Natural killer cell (primary cell): ENCODE measurements at regions not wholly inside any gene's neighbourhood (a gene's known extent, or its start where the extent isn't known, plus 50 kb on each side); places are given as distances from the start of the nearest gene placed in this dataset.

Experiments used
- ATAC-seq, 3 donors: fragments of 150-1000 bp in 2 of 3; fragments of 200-7000 bp in 1 of 3; cut with Tn5 transposase; 1 replicate in 1 of 3; 2 replicates in 2 of 3; pipeline ENCODE4 v1.10.0; 2021; ENCODE audit warnings: mild to moderate bottlenecking in 2 of 3, moderate library complexity in 2 of 3
- DNase-seq, 2 donors: peaks; one replicate each; pipeline versions ENCODE4 v3.0.0 to v3.0.0-alpha.2; 2013 to 2021; ENCODE audit warnings: mixed read lengths in 1 of 2
- H3K27ac ChIP-seq: one replicate; pipeline ENCODE4 v1.5.1; 2013; ENCODE audit warnings: mild to moderate bottlenecking, low read length
- H3K27me3 ChIP-seq: one replicate; pipeline ENCODE4 v1.6.1; 2013; ENCODE audit warnings: low read length; ENCODE audit not compliant: control insufficient read depth, insufficient read depth
- H3K36me3 ChIP-seq: one replicate; pipeline ENCODE4 v1.6.1; 2013; ENCODE audit warnings: low read length; ENCODE audit not compliant: control insufficient read depth, insufficient read depth
- H3K4me1 ChIP-seq: one replicate; pipeline ENCODE4 v1.6.1; 2013; ENCODE audit warnings: low read length; ENCODE audit not compliant: control insufficient read depth, insufficient read depth
- H3K4me3 ChIP-seq: one replicate; pipeline ENCODE4 v1.5.1; 2013; ENCODE audit warnings: low read length
- H3K9me3 ChIP-seq: one replicate; pipeline ENCODE4 v1.6.1; 2013; ENCODE audit warnings: low read length; ENCODE audit not compliant: control insufficient read depth, insufficient read depth
- H3K27ac Mint-ChIP-seq, 2 donors: one replicate each; pipeline ENCODE4 v1.8.0; 2022; ENCODE audit warnings: mild to moderate bottlenecking in 2 of 2, mixed read lengths in 2 of 2, moderate library complexity in 1 of 2
- H3K27me3 Mint-ChIP-seq, 2 donors: one replicate each; pipeline ENCODE4 v1.8.0; 2022; ENCODE audit warnings: low read depth in 2 of 2, mixed read lengths in 2 of 2
- H3K36me3 Mint-ChIP-seq: one replicate; pipeline ENCODE4 v1.8.0; 2022; ENCODE audit warnings: mixed read lengths
- H3K4me1 Mint-ChIP-seq, 2 donors: one replicate each; pipeline ENCODE4 v1.8.0; 2022; ENCODE audit warnings: mixed read lengths in 2 of 2
- H3K4me3 Mint-ChIP-seq: one replicate; pipeline ENCODE4 v1.8.0; 2022; ENCODE audit warnings: mild to moderate bottlenecking, moderate library complexity, mixed read lengths
- H3K9me3 Mint-ChIP-seq, 2 donors: one replicate each; pipeline ENCODE4 v1.8.0; 2022; ENCODE audit warnings: mixed read lengths in 2 of 2
- WGBS: methylation state at CpG from one replicate; pipeline ENCODE4 v1.1.7; 2013; ENCODE audit warnings: missing lambda C conversion rate; ENCODE audit not compliant: insufficient coverage; 5-methylcytosine and 5-hydroxymethylcytosine counted together
- intact Hi-C: fragments of 100-400 bp; cut with micrococcal nuclease; formaldehyde crosslinking; loops from one replicate; pipeline ENCODE4 v1.14.2; 2022
- TF ChIP-seq, protein P1 (sequence below): fragments of 200-600 bp; IDR thresholded peaks from one replicate; pipeline ENCODE4 v1.8.0; 2022; ENCODE audit warnings: antibody characterized with exemption

DNA sequence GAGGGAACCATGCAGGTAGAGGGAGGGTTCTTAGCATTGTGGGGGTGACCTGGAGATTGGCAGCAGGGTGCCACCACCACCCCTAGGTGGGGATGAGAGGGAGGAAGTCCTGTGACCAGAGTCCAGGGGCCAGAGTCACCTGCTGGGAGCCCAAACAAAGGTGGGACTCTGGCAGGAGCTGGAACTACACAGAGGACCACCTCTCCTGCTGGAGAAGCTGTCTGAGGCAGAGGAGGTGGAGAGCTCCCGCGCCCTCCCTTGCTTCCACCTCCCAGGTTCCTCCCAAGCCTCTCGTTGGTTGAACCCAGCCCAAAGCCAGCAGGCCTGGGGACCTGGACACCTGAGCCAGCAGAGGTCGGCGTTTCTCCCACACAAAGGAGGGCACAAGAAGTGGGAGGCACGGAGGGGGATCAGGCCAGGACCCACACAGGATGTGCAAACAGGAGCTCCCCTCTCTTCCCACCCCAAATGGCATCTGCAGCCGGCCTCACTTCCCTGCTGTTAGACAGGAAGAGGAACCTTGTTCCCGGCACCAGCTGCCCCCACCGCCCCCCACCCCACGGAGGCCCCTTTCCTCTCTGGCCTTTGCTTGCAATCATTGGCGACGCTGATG, 154.6 kb downstream of the SEC14L1 start:
- Histone ChIP-seq H3K27ac (no peak overlapping the region), H3K27me3 (no peaks in the 10 kb centered on the region), H3K4me3 (no peak overlapping the region), H3K9me3 (no peaks in the 10 kb centered on the region), H3K4me1 (no peaks in the 10 kb centered on the region), H3K36me3 (no peaks in the 10 kb centered on the region)
- intact Hi-C loops, result no loop called here
- Mint-ChIP-seq H3K9me3 (no peaks in the 10 kb centered on the region), H3K4me3 (no peak overlapping the region), H3K4me1 (no peaks in the 10 kb centered on the region), H3K27me3 (peaks cover 0 to 5% of the 10 kb centered on the region in 2 donors), H3K27ac (no peak overlapping the region), H3K36me3 (no peaks in the 10 kb centered on the region)
- 38% methylated on average over 12 of the region's 12 CpGs for WGBS
- ATAC-seq (no peak), DNase-seq (no peak)
- TF ChIP-seq, protein P1, sequence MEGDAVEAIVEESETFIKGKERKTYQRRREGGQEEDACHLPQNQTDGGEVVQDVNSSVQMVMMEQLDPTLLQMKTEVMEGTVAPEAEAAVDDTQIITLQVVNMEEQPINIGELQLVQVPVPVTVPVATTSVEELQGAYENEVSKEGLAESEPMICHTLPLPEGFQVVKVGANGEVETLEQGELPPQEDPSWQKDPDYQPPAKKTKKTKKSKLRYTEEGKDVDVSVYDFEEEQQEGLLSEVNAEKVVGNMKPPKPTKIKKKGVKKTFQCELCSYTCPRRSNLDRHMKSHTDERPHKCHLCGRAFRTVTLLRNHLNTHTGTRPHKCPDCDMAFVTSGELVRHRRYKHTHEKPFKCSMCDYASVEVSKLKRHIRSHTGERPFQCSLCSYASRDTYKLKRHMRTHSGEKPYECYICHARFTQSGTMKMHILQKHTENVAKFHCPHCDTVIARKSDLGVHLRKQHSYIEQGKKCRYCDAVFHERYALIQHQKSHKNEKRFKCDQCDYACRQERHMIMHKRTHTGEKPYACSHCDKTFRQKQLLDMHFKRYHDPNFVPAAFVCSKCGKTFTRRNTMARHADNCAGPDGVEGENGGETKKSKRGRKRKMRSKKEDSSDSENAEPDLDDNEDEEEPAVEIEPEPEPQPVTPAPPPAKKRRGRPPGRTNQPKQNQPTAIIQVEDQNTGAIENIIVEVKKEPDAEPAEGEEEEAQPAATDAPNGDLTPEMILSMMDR, result no peak

DNA sequence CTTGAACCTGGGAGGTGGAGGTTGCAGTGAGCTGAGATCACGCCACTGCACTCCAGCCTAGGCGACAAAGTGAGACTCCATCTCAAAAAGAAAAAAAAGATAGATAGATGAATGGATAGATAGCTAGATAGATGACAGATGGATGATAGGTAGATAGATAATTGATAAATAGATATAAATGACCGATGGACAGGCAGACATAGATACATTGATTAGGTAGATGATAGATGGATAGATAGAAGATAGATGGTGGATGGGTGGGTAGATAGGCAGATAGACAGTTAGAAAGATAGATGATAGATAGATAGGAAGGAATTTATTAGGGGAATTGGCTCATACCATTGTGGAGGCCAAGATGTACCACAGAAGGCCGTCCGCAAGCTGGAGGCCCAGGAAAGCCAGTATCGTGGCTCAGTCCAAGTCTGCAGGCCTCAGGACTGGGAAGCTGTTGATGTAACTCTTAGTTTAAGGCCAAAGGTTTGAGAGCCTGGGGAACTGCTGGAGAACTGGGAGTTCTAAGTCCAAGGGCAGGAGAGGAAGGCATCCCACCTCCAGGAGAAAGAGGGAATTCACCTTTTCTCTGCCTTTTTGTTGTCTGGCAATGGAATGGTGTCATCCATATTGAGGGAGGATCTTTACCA, 156.1 kb downstream of the SEC14L1 start:
- H3K27me3 Mint-ChIP-seq, result peaks cover 0 to 5% of the 10 kb centered on the region in 2 donors
- H3K4me3 Mint-ChIP-seq, result no peak overlapping the region
- Histone ChIP-seq H3K27ac (no peak overlapping the region), H3K4me1 (no peaks in the 10 kb centered on the region), H3K9me3 (no peaks in the 10 kb centered on the region), H3K27me3 (no peaks in the 10 kb centered on the region), H3K36me3 (no peaks in the 10 kb centered on the region), H3K4me3 (no peak overlapping the region)
- H3K4me1 Mint-ChIP-seq, result no peaks in the 10 kb centered on the region
- no peak for DNase-seq
- TF ChIP-seq, protein P1, result no peak
- 95% methylated on average over 6 of the region's 6 CpGs for WGBS
- no peaks in the 10 kb centered on the region for H3K9me3 Mint-ChIP-seq
- intact Hi-C loops, result no loop called here
- ATAC-seq, result no peak
- H3K36me3 Mint-ChIP-seq, result no peaks in the 10 kb centered on the region
- no peak overlapping the region for H3K27ac Mint-ChIP-seq

DNA sequence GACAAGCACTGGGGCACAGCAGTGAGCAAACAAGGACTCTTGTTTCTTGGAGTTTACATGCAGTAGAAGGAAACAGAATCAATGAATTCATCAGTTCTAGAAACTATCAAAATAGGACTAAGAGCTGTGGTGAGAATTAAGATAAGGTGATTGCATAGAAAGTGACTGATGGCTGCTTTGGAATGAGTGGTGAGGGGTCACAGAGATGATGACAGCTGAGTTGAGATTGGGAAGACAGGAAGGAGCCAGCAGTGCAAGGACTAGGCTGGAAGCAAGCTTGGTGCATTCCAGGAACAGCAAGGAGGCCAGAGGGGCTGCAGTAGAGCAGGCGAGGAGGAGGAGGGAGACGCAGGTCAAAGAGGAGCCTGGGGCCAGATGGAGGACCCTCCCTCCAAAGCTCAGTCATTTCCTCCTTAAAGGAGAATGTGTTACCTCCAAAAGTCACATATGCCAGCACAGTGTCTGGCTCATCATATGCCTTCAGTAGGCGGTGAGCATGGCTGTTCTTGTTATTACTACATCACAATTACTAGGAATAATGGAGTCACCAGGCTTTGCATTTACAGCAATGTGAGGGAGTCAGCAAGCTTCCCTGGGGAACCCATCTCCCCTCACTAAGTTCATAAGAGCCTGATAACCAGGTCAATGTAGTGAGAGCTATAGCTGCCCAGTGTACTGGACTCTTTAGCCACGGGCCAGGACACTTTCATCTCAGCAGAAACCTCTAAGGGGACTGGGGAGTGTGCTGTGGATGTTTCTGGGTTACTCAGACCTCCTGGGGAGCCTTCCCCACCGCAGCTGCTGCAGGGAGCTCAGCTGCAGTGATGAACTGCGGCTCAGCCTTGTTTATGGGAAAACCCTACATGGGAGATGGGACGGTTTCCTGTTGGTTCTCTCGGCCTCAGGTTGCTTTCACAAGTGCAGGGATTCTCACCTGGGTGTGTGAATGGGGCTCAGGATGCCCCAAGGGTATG, 157.2 kb downstream of the SEC14L1 start:
- no peaks in the 10 kb centered on the region for H3K27me3 ChIP-seq
- intact Hi-C loops, result no loop called here
- H3K4me1 ChIP-seq, result no peaks in the 10 kb centered on the region
- H3K4me3 ChIP-seq, result no peak overlapping the region
- Mint-ChIP-seq H3K36me3 (no peaks in the 10 kb centered on the region), H3K27me3 (peaks cover 0 to 5% of the 10 kb centered on the region in 2 donors), H3K4me1 (no peaks in the 10 kb centered on the region), H3K9me3 (no peaks in the 10 kb centered on the region), H3K27ac (no peak overlapping the region), H3K4me3 (no peak overlapping the region)
- TF ChIP-seq, protein P1, result no peak
- ATAC-seq, result no peak
- no peak overlapping the region for H3K27ac ChIP-seq
- no peak for DNase-seq
- H3K9me3 ChIP-seq, result no peaks in the 10 kb centered on the region
- 92% methylated on average over 8 of the region's 8 CpGs for WGBS
- no peaks in the 10 kb centered on the region for H3K36me3 ChIP-seq
